ENCODE measurements at regions not wholly inside any gene's neighbourhood (a gene's known extent, or its start where the extent isn't known, plus 50 kb on each side); places are given as distances from the start of the nearest gene placed in this dataset.

DNA sequence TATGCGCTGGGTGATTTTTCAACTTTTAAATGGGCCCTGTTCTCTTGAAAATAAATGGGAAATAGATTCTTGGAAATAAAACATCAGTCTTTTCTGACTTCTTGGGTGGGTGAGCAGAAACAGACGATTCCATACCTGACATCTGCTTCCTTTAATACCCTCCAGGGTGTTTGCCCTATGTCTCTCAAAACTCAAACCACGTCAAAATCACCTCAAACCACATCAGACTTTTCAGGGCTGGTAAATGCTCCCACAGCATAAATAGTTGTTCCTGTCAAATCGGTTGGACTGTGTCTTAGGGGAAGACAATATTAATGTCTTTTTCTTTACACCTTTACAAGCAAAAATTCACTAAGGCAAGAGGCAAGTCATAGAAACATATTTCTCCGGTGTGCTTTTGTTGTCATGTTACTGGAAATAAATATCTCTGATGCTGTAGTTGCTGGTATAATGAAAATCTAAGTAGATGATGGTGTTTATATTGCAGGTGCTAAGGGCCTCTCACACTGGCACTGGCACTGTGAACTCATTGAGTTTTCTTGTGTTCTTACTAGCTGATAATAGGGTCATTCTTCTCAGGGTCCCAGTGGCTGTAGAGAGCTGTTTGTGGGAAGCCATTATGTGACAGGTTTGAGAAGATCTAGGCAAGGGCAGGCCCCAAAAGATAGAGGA, 380.4 kb downstream of the RAPGEF2 start:
- Histone ChIP-seq H3K27ac (ENCODE audit: low read length) (no peak overlapping the region), H3K4me1 (ENCODE audit: low read length) (no peaks in the 10 kb centered on the region), H3K27me3 (replicated peaks; ENCODE audit: insufficient read depth, low read length) (no peaks in the 10 kb centered on the region), H2AFZ (ENCODE audit: low read length) (no peak overlapping the region), H3K9ac (ENCODE audit: low read length) (no peak overlapping the region), H4K20me1 (ENCODE audit: insufficient read depth, low read length) (no peaks in the 10 kb centered on the region), H3K36me3 (replicated peaks; ENCODE audit: insufficient read depth, low read length) (no peaks in the 10 kb centered on the region), H3K9me3 (replicated peaks; ENCODE audit: insufficient read depth, low read length) (no peaks in the 10 kb centered on the region), H3K9me2 (replicated peaks; ENCODE audit: insufficient read depth, low read length) (no peaks in the 10 kb centered on the region), H3K79me2 (ENCODE audit: low read length) (no peaks in the 10 kb centered on the region), H3K4me3 (ENCODE audit: low read length) (no peak overlapping the region), H3F3A (ENCODE audit: insufficient read depth, low read length) (no peaks in the 10 kb centered on the region), H3K4me2 (ENCODE audit: low read depth, low read length) (no peak overlapping the region)
- no peak for TF ChIP-seq EZH2phosphoT487 (IDR thresholded peaks at IDR 0.05; ENCODE audit: low read length)
- TF ChIP-seq EZH2 (optimal IDR thresholded peaks at IDR 0.05; ENCODE audit: low read depth, low read length), result no peak
- TF ChIP-seq CTCF (IDR thresholded peaks at IDR 0.05; ENCODE audit: low read length), result no peak
- no peak for DNase-seq

- H3K27me3 ChIP-seq (replicated peaks; ENCODE audit: insufficient read depth, low read length), result no peaks in the 10 kb centered on the region
- H3K9ac ChIP-seq (ENCODE audit: low read length), result no peak overlapping the region
- H2AFZ ChIP-seq (ENCODE audit: low read length), result no peak overlapping the region
- H3K36me3 ChIP-seq (replicated peaks; ENCODE audit: insufficient read depth, low read length), result no peaks in the 10 kb centered on the region
- no peaks in the 10 kb centered on the region for H3K79me2 ChIP-seq (ENCODE audit: low read length)
- no peak overlapping the region for H3K4me3 ChIP-seq (ENCODE audit: low read length)
- TF ChIP-seq CTCF (IDR thresholded peaks at IDR 0.05; ENCODE audit: low read length) (no peak), EZH2 (optimal IDR thresholded peaks at IDR 0.05; ENCODE audit: low read depth, low read length) (no peak), EZH2phosphoT487 (IDR thresholded peaks at IDR 0.05; ENCODE audit: low read length) (no peak)
- H4K20me1 ChIP-seq (ENCODE audit: insufficient read depth, low read length), result no peaks in the 10 kb centered on the region
- DNase-seq, result no peak
- H3F3A ChIP-seq (ENCODE audit: insufficient read depth, low read length), result no peaks in the 10 kb centered on the region
- H3K9me2 ChIP-seq (replicated peaks; ENCODE audit: insufficient read depth, low read length), result no peaks in the 10 kb centered on the region
- H3K9me3 ChIP-seq (replicated peaks; ENCODE audit: insufficient read depth, low read length), result no peaks in the 10 kb centered on the region
- no peak overlapping the region for H3K4me2 ChIP-seq (ENCODE audit: low read depth, low read length)
- H3K27ac ChIP-seq (ENCODE audit: low read length), result no peak overlapping the region
- H3K4me1 ChIP-seq (ENCODE audit: low read length), result no peaks in the 10 kb centered on the region
Measured at GRCh38 chr4:159483782-159484741, 381.2 kb downstream of the RAPGEF2 start.

- TF ChIP-seq CTCF (IDR thresholded peaks at IDR 0.05; ENCODE audit: low read length) (no peak), EZH2phosphoT487 (IDR thresholded peaks at IDR 0.05; ENCODE audit: low read length) (no peak), EZH2 (optimal IDR thresholded peaks at IDR 0.05; ENCODE audit: low read depth, low read length) (no peak)
- no peaks in the 10 kb centered on the region for H3F3A ChIP-seq (ENCODE audit: insufficient read depth, low read length)
Measured at GRCh38 chr4:159484864-159485263, 382.0 kb downstream of the RAPGEF2 start.

More at GRCh38 chr4:159484864-159485263, 382.0 kb downstream of the RAPGEF2 start:
- Histone ChIP-seq H2AFZ (ENCODE audit: low read length) (no peak overlapping the region), H3K36me3 (replicated peaks; ENCODE audit: insufficient read depth, low read length) (no peaks in the 10 kb centered on the region), H3K9me3 (replicated peaks; ENCODE audit: insufficient read depth, low read length) (no peaks in the 10 kb centered on the region), H3K4me2 (ENCODE audit: low read depth, low read length) (no peak overlapping the region), H3K27ac (ENCODE audit: low read length) (no peak overlapping the region), H4K20me1 (ENCODE audit: insufficient read depth, low read length) (no peaks in the 10 kb centered on the region), H3K4me3 (ENCODE audit: low read length) (no peak overlapping the region), H3K4me1 (ENCODE audit: low read length) (no peaks in the 10 kb centered on the region), H3K79me2 (ENCODE audit: low read length) (no peaks in the 10 kb centered on the region), H3K27me3 (replicated peaks; ENCODE audit: insufficient read depth, low read length) (no peaks in the 10 kb centered on the region), H3K9ac (ENCODE audit: low read length) (no peak overlapping the region), H3K9me2 (replicated peaks; ENCODE audit: insufficient read depth, low read length) (no peaks in the 10 kb centered on the region)
- DNase-seq, result no peak

Measured in MM.1S (cell line).